GM13977 (cell line): ENCODE measurements at regions not wholly inside any gene's neighbourhood (a gene's known extent, or its start where the extent isn't known, plus 50 kb on each side); places are given as distances from the start of the nearest gene placed in this dataset.

Experiments used
- DNase-seq: peaks from one replicate; pipeline ENCODE4 v3.0.0; 2012; ENCODE audit warnings: low spot score
- in situ Hi-C: fragments of 300-500 bp; cut with MboI; formaldehyde crosslinking; loops from one replicate; pipeline ENCODE4 v1.12.0; 2022; ENCODE audit warnings: low sequenced_read_pairs, low pct_unique_long_range_greater_than_20kb, mixed read lengths, inconsistent platforms; ENCODE audit not compliant: unreplicated experiment
- TF ChIP-seq, protein P1 (sequence below): IDR thresholded peaks from 2 replicates; pipeline ENCODE4 v1.5.1; 2012; ENCODE audit warnings: mild to moderate bottlenecking, control low read depth; ENCODE audit not compliant: insufficient read depth; ENCODE audit errors: extremely low read depth, missing control alignments

DNA sequence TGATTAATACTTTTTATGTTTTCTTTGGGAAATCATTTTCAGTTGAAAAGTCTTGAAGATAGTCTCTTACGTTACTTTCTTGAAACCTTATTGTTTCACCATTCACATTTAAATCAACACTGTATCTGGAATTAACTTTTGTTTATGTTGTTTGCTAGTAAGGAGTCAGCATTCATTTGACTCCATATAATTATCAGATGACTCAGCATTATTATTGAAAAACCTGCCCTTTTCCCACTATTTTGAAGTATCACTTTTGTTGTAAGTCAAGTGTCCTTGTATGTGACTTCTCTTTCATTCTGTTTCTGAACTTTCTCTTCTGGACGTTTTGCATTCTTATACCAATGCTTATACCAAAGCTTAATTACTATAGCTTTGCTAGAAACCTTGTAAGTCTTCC is 186.1 kb upstream of the KLF12 start:
- TF ChIP-seq, protein P1, sequence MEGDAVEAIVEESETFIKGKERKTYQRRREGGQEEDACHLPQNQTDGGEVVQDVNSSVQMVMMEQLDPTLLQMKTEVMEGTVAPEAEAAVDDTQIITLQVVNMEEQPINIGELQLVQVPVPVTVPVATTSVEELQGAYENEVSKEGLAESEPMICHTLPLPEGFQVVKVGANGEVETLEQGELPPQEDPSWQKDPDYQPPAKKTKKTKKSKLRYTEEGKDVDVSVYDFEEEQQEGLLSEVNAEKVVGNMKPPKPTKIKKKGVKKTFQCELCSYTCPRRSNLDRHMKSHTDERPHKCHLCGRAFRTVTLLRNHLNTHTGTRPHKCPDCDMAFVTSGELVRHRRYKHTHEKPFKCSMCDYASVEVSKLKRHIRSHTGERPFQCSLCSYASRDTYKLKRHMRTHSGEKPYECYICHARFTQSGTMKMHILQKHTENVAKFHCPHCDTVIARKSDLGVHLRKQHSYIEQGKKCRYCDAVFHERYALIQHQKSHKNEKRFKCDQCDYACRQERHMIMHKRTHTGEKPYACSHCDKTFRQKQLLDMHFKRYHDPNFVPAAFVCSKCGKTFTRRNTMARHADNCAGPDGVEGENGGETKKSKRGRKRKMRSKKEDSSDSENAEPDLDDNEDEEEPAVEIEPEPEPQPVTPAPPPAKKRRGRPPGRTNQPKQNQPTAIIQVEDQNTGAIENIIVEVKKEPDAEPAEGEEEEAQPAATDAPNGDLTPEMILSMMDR = no peak
- DNase-seq = no peak
- in situ Hi-C loops = no loop called here

- in situ Hi-C loops = no loop called here
- DNase-seq = no peak
- TF ChIP-seq, protein P1 = no peak
Observed at GRCh38 chr13:74316547-74316946, 182.3 kb upstream of the KLF12 start.

GRCh38 chr13:74306496-74306895 is 172.3 kb upstream of the KLF12 start:
- in situ Hi-C loops = no loop called here
- TF ChIP-seq, protein P1 = no peak
- DNase-seq = no peak

DNA sequence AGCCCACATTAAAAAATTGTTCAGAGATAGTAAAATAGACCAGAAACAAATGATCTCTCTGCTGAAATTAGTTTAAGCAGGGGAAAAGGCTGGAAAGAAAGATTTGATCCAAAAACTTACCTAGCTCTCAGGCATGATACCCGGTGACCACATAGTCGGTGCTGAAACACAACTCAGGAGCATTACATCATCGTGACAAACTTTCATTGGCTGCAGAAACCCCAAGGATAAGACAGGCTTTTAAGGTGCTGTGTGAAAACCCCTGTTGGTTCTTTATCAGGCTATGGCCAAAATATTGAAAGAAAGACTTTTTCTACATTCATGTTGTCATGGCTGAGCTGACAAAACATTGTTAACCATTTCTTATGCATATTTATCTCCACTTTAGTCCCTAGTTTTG is 171.7 kb upstream of the KLF12 start:
- in situ Hi-C loops = no loop called here
- TF ChIP-seq, protein P1 = no peak
- no peak for DNase-seq

GRCh38 chr13:74301258-74301935 is 167.2 kb upstream of the KLF12 start:
- in situ Hi-C loops = no loop called here
- TF ChIP-seq, protein P1 = no peak
- no peak for DNase-seq

DNA sequence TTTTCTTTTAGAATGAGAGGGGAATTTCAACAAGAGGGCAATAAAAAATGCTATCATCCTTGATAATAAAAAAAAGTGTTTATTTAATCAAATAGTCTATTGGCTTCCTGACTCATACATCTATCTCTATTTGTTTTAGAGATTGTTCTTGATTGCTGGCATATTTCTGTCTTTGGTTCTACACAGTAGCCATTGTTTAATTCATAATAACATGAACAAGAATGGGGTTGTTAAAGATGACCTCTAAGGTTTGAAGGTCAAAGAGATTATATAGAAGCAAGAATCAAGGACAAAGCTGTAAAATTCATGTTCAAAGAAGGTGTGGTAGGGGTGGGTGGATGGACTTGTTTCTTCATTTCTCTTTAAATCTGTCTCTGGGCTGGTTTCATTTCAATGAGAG is 166.0 kb upstream of the KLF12 start:
- in situ Hi-C loops = no loop called here
- DNase-seq = no peak

More for the DNA sequence above, 166.0 kb upstream of the KLF12 start:
- TF ChIP-seq, protein P1 = no peak
